GM12892 (cell line): ENCODE measurements at regions not wholly inside any gene's neighbourhood (a gene's known extent, or its start where the extent isn't known, plus 50 kb on each side); places are given as distances from the start of the nearest gene placed in this dataset.

Source experiments
- POLR2A ChIP-seq: IDR thresholded peaks from 2 replicates; pipeline ENCODE4 v1.6.1; 2011; ENCODE audit warnings: low read depth, low read length, control low read depth
- POLR2AphosphoS5 ChIP-seq: IDR thresholded peaks from 2 replicates; pipeline ENCODE4 v1.6.1; 2011; ENCODE audit warnings: low read depth, low read length, control low read depth

GRCh38 chr4:157896726-157897125 lies 276.1 kb downstream of the GASK1B start:
- no peak for TF ChIP-seq POLR2A
- no peak for TF ChIP-seq POLR2AphosphoS5
